IMR-90 (cell line): ENCODE measurements at regions not wholly inside any gene's neighbourhood (a gene's known extent, or its start where the extent isn't known, plus 50 kb on each side); places are given as distances from the start of the nearest gene placed in this dataset.
A peak's percentile ranks its signal among the peaks of the same experiment; 100 is the strongest.

Experiments used
- ATAC-seq: fragments of 200-7000 bp; cut with Tn5 transposase; 2 replicates; pipeline ENCODE4 v1.9.1; 2020; ENCODE audit warnings: low read depth, mild to moderate bottlenecking, moderate library complexity
- BruUV-seq: library from RNA; stranded (reverse); fragments of 400-500 nt; replicated peaks from 2 replicates; lab custom pipeline; 2021; lab: Mats Ljungman, UMichigan
- CTCF ChIA-PET: fragments of 300-600 bp; formaldehyde crosslinking; extraction: SDS; loops from one replicate; lab custom pipeline; 2021; ENCODE audit warnings: antibody characterized with exemption; lab: Yijun Ruan, JAX
- POLR2A ChIA-PET: fragments of 300-600 bp; sonication (Branson Sonifier 250); formaldehyde crosslinking; loops from one replicate; lab custom pipeline; 2022; ENCODE audit warnings: antibody characterized with exemption; ENCODE audit not compliant: unreplicated experiment; lab: Charles Lee
- DNase-seq: peaks from one replicate; pipeline ENCODE4 v3.0.0; 2013
- H2AFZ ChIP-seq: replicated peaks from 2 replicates; pipeline ENCODE3; 2013; ENCODE audit warnings: low read length, mild to moderate bottlenecking; ENCODE audit not compliant: poor library complexity
- H2AK5ac ChIP-seq: 2 replicates; pipeline ENCODE4 v1.6.1; 2013; ENCODE audit warnings: low read depth, low read length, inconsistent platforms
- H2AK9ac ChIP-seq: replicated peaks from 2 replicates; pipeline ENCODE3; 2013; ENCODE audit warnings: mild to moderate bottlenecking, low read depth, low read length, moderate library complexity; ENCODE audit not compliant: poor library complexity
- H2BK120ac ChIP-seq: 2 replicates; pipeline ENCODE4 v1.6.1; 2013; ENCODE audit warnings: low read depth, low read length, inconsistent platforms
- H2BK15ac ChIP-seq: 3 replicates; pipeline ENCODE4 v1.6.1; 2013; ENCODE audit warnings: low read depth, low read length, inconsistent platforms
- H2BK20ac ChIP-seq: 2 replicates; pipeline ENCODE4 v1.6.1; 2013; ENCODE audit warnings: low read depth, mild to moderate bottlenecking, inconsistent platforms, low read length, moderate library complexity
- H2BK5ac ChIP-seq: 2 replicates; pipeline ENCODE4 v1.6.1; 2013; ENCODE audit warnings: mild to moderate bottlenecking, low read depth, low read length, inconsistent platforms; ENCODE audit not compliant: poor library complexity, severe bottlenecking
- H3K14ac ChIP-seq: replicated peaks from 2 replicates; pipeline ENCODE4 v1.6.1; 2013; ENCODE audit warnings: low read depth, low read length, inconsistent platforms
- H3K18ac ChIP-seq: 2 replicates; pipeline ENCODE4 v1.6.1; 2013; ENCODE audit warnings: low read depth, low read length, control low read depth
- H3K23ac ChIP-seq: 2 replicates; pipeline ENCODE4 v1.6.1; 2013; ENCODE audit warnings: low read depth, low read length, inconsistent platforms
- H3K27ac ChIP-seq: 2 replicates; pipeline ENCODE4 v1.5.1; 2013; ENCODE audit warnings: mild to moderate bottlenecking, control low read depth, low read length; ENCODE audit not compliant: insufficient read depth
- H3K27me3 ChIP-seq: 2 replicates; pipeline ENCODE4 v1.6.1; 2013; ENCODE audit warnings: low read length; ENCODE audit not compliant: control insufficient read depth, insufficient read depth
- H3K36me3 ChIP-seq: 2 replicates; pipeline ENCODE4 v1.6.1; 2013; ENCODE audit warnings: low read length, mixed read lengths; ENCODE audit not compliant: control insufficient read depth, insufficient read depth
- H3K4ac ChIP-seq: 2 replicates; pipeline ENCODE4 v1.6.1; 2013; ENCODE audit warnings: low read depth, low read length, inconsistent platforms
- H3K4me1 ChIP-seq: 2 replicates; pipeline ENCODE4 v1.6.1; 2013; ENCODE audit warnings: low read length, mixed read lengths; ENCODE audit not compliant: control insufficient read depth, insufficient read depth
- H3K4me2 ChIP-seq: 2 replicates; pipeline ENCODE4 v1.6.1; 2013; ENCODE audit warnings: low read depth, mild to moderate bottlenecking, control low read depth, low read length, moderate library complexity
- H3K4me3 ChIP-seq: 2 replicates; pipeline ENCODE4 v1.5.1; 2013; ENCODE audit warnings: low read depth, mild to moderate bottlenecking, control low read depth, low read length, moderate library complexity; ENCODE audit not compliant: insufficient read depth
- H3K56ac ChIP-seq: 2 replicates; pipeline ENCODE4 v1.6.1; 2013; ENCODE audit warnings: low read length, inconsistent platforms; ENCODE audit not compliant: insufficient read depth; ENCODE audit errors: extremely low read depth
- H3K79me1 ChIP-seq, 2 experiments: 2 replicates each; pipeline ENCODE4 v1.6.1; 2013; ENCODE audit warnings: low read length in 2 of 2, inconsistent platforms in 1 of 2, low read depth in 1 of 2
- H3K9ac ChIP-seq: 2 replicates; pipeline ENCODE4 v1.6.1; 2013; ENCODE audit warnings: low read depth, low read length, control low read depth
- H3K9me1 ChIP-seq: 2 replicates; pipeline ENCODE4 v1.6.1; 2013; ENCODE audit warnings: low read length, inconsistent platforms; ENCODE audit not compliant: insufficient read depth
- H3K9me3 ChIP-seq: 2 replicates; pipeline ENCODE4 v1.6.1; 2013; ENCODE audit warnings: low read length; ENCODE audit not compliant: control insufficient read depth, insufficient read depth
- H4K20me1 ChIP-seq: 2 replicates; pipeline ENCODE4 v1.6.1; 2013; ENCODE audit warnings: low read length, inconsistent platforms; ENCODE audit not compliant: insufficient read depth
- H4K5ac ChIP-seq: 2 replicates; pipeline ENCODE4 v1.6.1; 2013; ENCODE audit warnings: mild to moderate bottlenecking, low read depth, low read length, control low read depth
- H4K8ac ChIP-seq, 2 experiments: 2 replicates each; pipeline ENCODE4 v1.6.1; 2013; ENCODE audit warnings: low read depth in 2 of 2, low read length in 2 of 2, control low read depth in 1 of 2, inconsistent platforms in 1 of 2
- H4K91ac ChIP-seq: 2 replicates; pipeline ENCODE4 v1.6.1; 2013; ENCODE audit warnings: low read depth, low read length, inconsistent platforms; ENCODE audit not compliant: insufficient read depth
- BHLHE40 ChIP-seq: fragments of 150-350 bp; IDR thresholded peaks from 2 replicates; pipeline ENCODE4 v1.6.1; 2016; ENCODE audit warnings: mild to moderate bottlenecking, low read depth, low read length
- CEBPB ChIP-seq: IDR thresholded peaks from 2 replicates; pipeline ENCODE4 v1.6.1; 2012; ENCODE audit warnings: low read depth, low read length, improper control_type of control experiment
- CHD1 ChIP-seq: IDR thresholded peaks from 2 replicates; pipeline ENCODE4 v1.6.1; 2012; ENCODE audit warnings: low read depth, low read length, improper control_type of control experiment
- CTCF ChIP-seq: conservative IDR thresholded peaks from 2 replicates; pipeline ENCODE4 v1.5.1; 2012; ENCODE audit warnings: mild to moderate bottlenecking, low read depth, low read length, improper control_type of control experiment
- ELK1 ChIP-seq: fragments of 150-350 bp; IDR thresholded peaks from 2 replicates; pipeline ENCODE4 v1.6.1; 2016; ENCODE audit warnings: low read depth, mild to moderate bottlenecking, low read length, moderate library complexity, borderline replicate concordance
- FOS ChIP-seq: fragments of 150-350 bp; IDR thresholded peaks from 2 replicates; pipeline ENCODE4 v1.6.1; 2016; ENCODE audit warnings: low read depth, low read length
- MAFK ChIP-seq: IDR thresholded peaks from 2 replicates; pipeline ENCODE4 v1.6.1; 2012; ENCODE audit warnings: low read depth, low read length, improper control_type of control experiment
- MAZ ChIP-seq: IDR thresholded peaks from 2 replicates; pipeline ENCODE4 v1.6.1; 2012; ENCODE audit warnings: low read depth, mild to moderate bottlenecking, low read length, improper control_type of control experiment, moderate library complexity, borderline replicate concordance
- NFE2L2 ChIP-seq: fragments of 150-350 bp; IDR thresholded peaks from 2 replicates; pipeline ENCODE4 v1.6.1; 2016; ENCODE audit warnings: low read depth, mild to moderate bottlenecking, low read length
- POLR2A ChIP-seq: IDR thresholded peaks from 2 replicates; pipeline ENCODE4 v1.6.1; 2012; ENCODE audit warnings: mild to moderate bottlenecking, low read depth, low read length
- RAD21 ChIP-seq: IDR thresholded peaks from 2 replicates; pipeline ENCODE4 v1.6.1; 2012; ENCODE audit warnings: low read length, improper control_type of control experiment
- RCOR1 ChIP-seq: IDR thresholded peaks from 2 replicates; pipeline ENCODE4 v1.6.1; 2012; ENCODE audit warnings: mild to moderate bottlenecking, low read length, improper control_type of control experiment; ENCODE audit not compliant: insufficient replicate concordance
- RFX5 ChIP-seq: IDR thresholded peaks from 2 replicates; pipeline ENCODE4 v1.8.0; 2012; ENCODE audit warnings: low read depth, mild to moderate bottlenecking, low read length, moderate library complexity
- SMC3 ChIP-seq: fragments of 150-350 bp; IDR thresholded peaks from 2 replicates; pipeline ENCODE4 v1.6.1; 2016; ENCODE audit warnings: low read depth, mild to moderate bottlenecking, antibody characterized with exemption, low read length, moderate library complexity
- USF2 ChIP-seq: fragments of 150-350 bp; IDR thresholded peaks from 2 replicates; pipeline ENCODE4 v1.6.1; 2017; ENCODE audit warnings: mild to moderate bottlenecking, antibody characterized with exemption, low read length, low read depth
- WGBS, 2 experiments: methylation state at CpG; one replicate each; pipeline versions ENCODE4 v1.1.5 to v1.1.7; 2013; ENCODE audit warnings: missing lambda C conversion rate in 2 of 2; ENCODE audit not compliant: insufficient read length in 1 of 2; ENCODE audit errors: extremely low coverage in 2 of 2; 5-methylcytosine and 5-hydroxymethylcytosine counted together
- dilution Hi-C: fragments of 300-500 bp; cut with HindIII; formaldehyde crosslinking; loops from one replicate; pipeline ENCODE4 v1.14.3; 2018; ENCODE audit warnings: low sequenced_read_pairs; ENCODE audit not compliant: unreplicated experiment
- in situ Hi-C: fragments of 300-500 bp; cut with MboI; formaldehyde crosslinking; loops from 3 replicates; pipeline ENCODE4 v1.14.3; 2019; ENCODE audit warnings: low sequenced_read_pairs, inconsistent platforms, mixed read lengths
- intact Hi-C: fragments of 100-400 bp; cut with micrococcal nuclease; formaldehyde crosslinking; loops from 2 replicates; pipeline ENCODE4 v1.10.0; 2022

- Histone ChIP-seq H3K4ac (peak overlapping the region; percentile 58), H3K4me2 (peak overlapping the region; percentile 49), H3K4me1 (peaks cover 55% of the 10 kb centered on the region), H4K8ac (peak overlapping the region; percentile 14 to 67; a peak in 2 of 4 replicates), H3K36me3 (peaks cover 67% of the 10 kb centered on the region), H2AFZ (no peak overlapping the region), H3K27me3 (no peaks in the 10 kb centered on the region), H3K4me3 (no peak overlapping the region), H3K56ac (peak overlapping the region; percentile 62), H2AK9ac (peak overlapping the region; percentile 0), H4K20me1 (peaks cover 98% of the 10 kb centered on the region), H4K5ac (peak overlapping the region; percentile 27; the same call in 1 of the 2 replicates), H3K9me1 (peaks cover 22% of the 10 kb centered on the region), H2AK5ac (peak overlapping the region; percentile 47), H2BK20ac (no peak overlapping the region; the same call in 1 of the 2 replicates), H3K23ac (peak overlapping the region; percentile 80), H4K91ac (peak overlapping the region; percentile 39), H3K9ac (peak overlapping the region; percentile 33; the same call in 1 of the 2 replicates), H3K79me1 (peaks cover 0 to 27% of the 10 kb centered on the region in 2 experiments; a peak in 2 of 4 replicates), H3K27ac (peak overlapping the region; percentile 84), H2BK5ac (peak overlapping the region; percentile 77), H3K9me3 (no peaks in the 10 kb centered on the region), H2BK15ac (no peak overlapping the region), H3K18ac (peak overlapping the region; percentile 40), H2BK120ac (peak overlapping the region; percentile 24; the same call in 1 of the 2 replicates), H3K14ac (peak overlapping the region; percentile 27)
- intact Hi-C loops (no loop called here), dilution Hi-C loops (no loop called here), in situ Hi-C loops (no loop called here)
- peak; percentile 43 for ATAC-seq
- POLR2A ChIA-PET = no interaction called here
- TF ChIP-seq MAFK (no peak), SMC3 (no peak; the same call in 1 of the 2 replicates), CEBPB (peak; percentile 24; the same call in 1 of the 2 replicates), USF2 (no peak), RFX5 (no peak), MAZ (peak; percentile 55; the same call in 1 of the 2 replicates), CHD1 (no peak; the same call in 1 of the 2 replicates), RAD21 (no peak), CTCF (no peak), NFE2L2 (no peak), POLR2A (peak; percentile 73), FOS (peak; percentile 44; the same call in 1 of the 2 replicates), BHLHE40 (no peak), ELK1 (no peak), RCOR1 (no peak)
- BruUV-seq = no TSS peak
- peak; percentile 97 for DNase-seq
- CTCF ChIA-PET = no interaction called here
- 13% methylated on average over 7 of the region's 17 CpGs; no CpG with 5 or more reads in 1 of the 2 experiments for WGBS, 2 experiments
Observed at GRCh38 chr7:130901209-130901783, 167.3 kb upstream of the KLF14 start.
